Nephron (organoid): ENCODE measurements at regions not wholly inside any gene's neighbourhood (a gene's known extent, or its start where the extent isn't known, plus 50 kb on each side); places are given as distances from the start of the nearest gene placed in this dataset.

Source experiments
- H3K27ac Mint-ChIP-seq, 3 experiments: 2 replicates each; pipeline ENCODE4 v1.8.0; 2020; ENCODE audit warnings: mixed read lengths in 3 of 3, mild to moderate bottlenecking in 2 of 3, moderate library complexity in 1 of 3
- H3K27me3 Mint-ChIP-seq: 2 replicates; pipeline ENCODE4 v1.8.0; 2021; ENCODE audit warnings: low read depth, mild to moderate bottlenecking, moderate library complexity, mixed read lengths
- H3K36me3 Mint-ChIP-seq: 2 replicates; pipeline ENCODE4 v1.8.0; 2020; ENCODE audit warnings: low read depth, mixed read lengths
- H3K4me1 Mint-ChIP-seq: 2 replicates; pipeline ENCODE4 v1.8.0; 2020; ENCODE audit warnings: mixed read lengths
- H3K4me3 Mint-ChIP-seq, 3 experiments: 2 replicates each; pipeline ENCODE4 v1.8.0; 2020; ENCODE audit warnings: mild to moderate bottlenecking in 3 of 3, mixed read lengths in 3 of 3, moderate library complexity in 2 of 3
- H3K9me3 Mint-ChIP-seq: 2 replicates; pipeline ENCODE4 v1.8.0; 2020; ENCODE audit warnings: mixed read lengths
- CTCF ChIP-seq, 3 experiments: fragments of 200-600 bp; sonication (generic); IDR thresholded peaks; one replicate each; pipeline ENCODE4 v1.5.0; 2021; ENCODE audit warnings: antibody characterized with exemption in 3 of 3; ENCODE audit not compliant: unreplicated experiment in 3 of 3

DNA sequence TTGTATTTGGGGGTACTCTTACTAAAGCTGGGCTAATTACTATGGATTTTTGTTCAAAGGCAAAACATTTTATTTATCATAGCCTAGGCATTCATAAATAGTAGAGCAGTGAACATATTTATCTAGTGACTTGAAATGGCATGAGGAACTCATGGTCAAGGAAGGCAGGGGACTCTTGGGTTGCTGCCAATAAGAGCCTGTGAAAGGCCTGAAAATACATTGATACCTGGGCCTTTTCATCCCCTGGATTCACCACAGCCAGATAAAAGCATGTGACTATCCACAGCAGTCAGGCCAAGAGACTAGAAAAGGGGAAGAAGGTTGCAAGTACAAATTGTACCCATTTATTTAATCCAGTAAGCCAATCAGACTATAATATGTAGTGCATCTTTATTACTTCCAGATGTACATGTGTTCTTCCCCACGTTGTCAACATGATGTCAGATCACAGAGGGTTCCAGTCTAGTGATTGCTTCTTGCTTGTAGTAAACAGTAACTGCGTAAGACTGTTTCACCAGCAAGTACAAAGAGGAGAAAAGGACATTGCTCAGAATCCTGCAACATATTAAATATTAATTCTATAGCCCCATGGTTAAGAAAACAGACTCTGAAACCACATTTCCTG is 409.7 kb downstream of the NOVA1 start:
- no peak overlapping the region for H3K4me3 Mint-ChIP-seq
- H3K4me1 Mint-ChIP-seq: no peaks in the 10 kb centered on the region
- no peaks in the 10 kb centered on the region for H3K36me3 Mint-ChIP-seq

GRCh38 chr14:26180221-26180620 is 417.6 kb downstream of the NOVA1 start:
- H3K4me3 Mint-ChIP-seq: no peak overlapping the region

More for the DNA sequence above, 409.7 kb downstream of the NOVA1 start:
- Mint-ChIP-seq H3K27me3 (no peaks in the 10 kb centered on the region), H3K27ac (no peak overlapping the region), H3K9me3 (peaks cover 3% of the 10 kb centered on the region)
- no peak for TF ChIP-seq CTCF (IDR thresholded peaks at IDR 0.05; ENCODE audit: unreplicated experiment in 3 of 3)

DNA sequence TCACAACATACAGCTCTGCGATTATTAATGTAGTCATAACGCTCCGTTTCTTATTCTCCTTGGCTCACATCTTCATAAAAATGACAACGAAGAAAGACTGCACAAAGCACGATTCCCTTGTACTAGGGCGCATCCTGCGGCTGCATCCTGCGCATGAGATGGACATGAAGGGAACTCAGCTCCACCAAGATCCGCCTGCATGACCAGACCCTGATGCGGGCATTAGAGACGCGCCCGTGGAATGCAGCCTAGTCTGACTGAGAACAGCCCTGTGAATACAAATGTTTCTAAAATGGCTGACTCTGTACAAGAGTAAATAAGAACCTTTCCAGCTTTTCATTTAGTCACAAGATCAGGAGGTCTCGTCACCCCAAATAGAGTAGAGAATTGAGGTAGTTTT is 422.2 kb downstream of the NOVA1 start:
- Mint-ChIP-seq H3K27me3 (no peaks in the 10 kb centered on the region), H3K27ac (peak overlapping the region in 1 of 3 experiments; percentile 82), H3K4me3 (no peak overlapping the region), H3K9me3 (no peaks in the 10 kb centered on the region), H3K36me3 (no peaks in the 10 kb centered on the region), H3K4me1 (no peaks in the 10 kb centered on the region)
- no peak for TF ChIP-seq CTCF (IDR thresholded peaks at IDR 0.05; ENCODE audit: unreplicated experiment in 3 of 3)

More at GRCh38 chr14:26180221-26180620, 417.6 kb downstream of the NOVA1 start:
- TF ChIP-seq CTCF (IDR thresholded peaks at IDR 0.05; ENCODE audit: unreplicated experiment in 3 of 3): no peak
- Mint-ChIP-seq H3K27me3 (no peaks in the 10 kb centered on the region), H3K4me1 (no peaks in the 10 kb centered on the region), H3K27ac (no peak overlapping the region), H3K9me3 (no peaks in the 10 kb centered on the region), H3K36me3 (no peaks in the 10 kb centered on the region)

DNA sequence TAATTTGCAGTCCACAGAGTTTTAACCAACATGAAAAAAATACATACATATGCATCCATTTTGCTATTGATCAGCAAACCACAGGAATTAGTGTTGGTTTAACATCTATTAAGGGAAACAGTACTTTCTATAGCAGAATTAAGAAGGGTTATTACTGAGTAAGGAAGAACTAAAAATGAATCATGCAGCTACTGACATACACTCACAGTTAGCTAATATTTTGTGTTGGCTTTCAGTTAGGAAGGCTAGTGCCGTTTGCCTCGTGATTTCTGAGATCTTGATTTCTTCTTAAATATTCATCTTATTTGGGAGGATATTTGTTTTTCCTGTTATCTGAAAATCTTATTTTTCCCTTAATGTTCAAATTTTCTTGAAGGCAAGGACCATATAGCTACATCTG is 423.4 kb downstream of the NOVA1 start:
- Mint-ChIP-seq H3K4me1 (no peaks in the 10 kb centered on the region), H3K36me3 (no peaks in the 10 kb centered on the region), H3K9me3 (no peaks in the 10 kb centered on the region), H3K27me3 (no peaks in the 10 kb centered on the region), H3K4me3 (no peak overlapping the region), H3K27ac (no peak overlapping the region)
- no peak for TF ChIP-seq CTCF (IDR thresholded peaks at IDR 0.05; ENCODE audit: unreplicated experiment in 3 of 3)

DNA sequence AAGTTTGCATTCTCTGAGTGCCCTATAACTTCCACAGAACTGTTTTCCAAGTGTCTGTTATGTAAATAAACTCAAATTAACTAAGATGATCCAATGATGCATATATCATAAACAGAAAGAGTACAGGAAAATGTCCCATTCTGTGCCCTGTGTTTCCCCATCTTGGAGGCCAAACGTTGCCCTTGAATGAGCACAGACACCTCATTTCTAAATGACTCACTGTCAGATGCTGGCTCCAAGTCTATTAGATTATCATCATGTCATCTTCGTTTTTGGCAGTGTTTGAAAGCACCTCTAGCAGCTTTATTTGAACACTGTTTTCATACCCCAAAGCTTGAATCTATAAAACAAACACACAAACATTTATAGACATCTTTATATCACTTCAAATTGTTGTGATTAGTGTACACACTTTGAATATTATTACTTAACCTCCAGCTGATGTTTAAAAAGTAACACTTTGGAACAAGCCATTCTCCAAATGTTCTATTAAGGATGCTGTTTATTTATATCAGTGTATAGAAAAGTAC is 424.2 kb downstream of the NOVA1 start:
- Mint-ChIP-seq H3K9me3 (no peaks in the 10 kb centered on the region), H3K36me3 (no peaks in the 10 kb centered on the region)

More for the DNA sequence above, 424.2 kb downstream of the NOVA1 start:
- no peak overlapping the region for H3K4me3 Mint-ChIP-seq
- H3K4me1 Mint-ChIP-seq: no peaks in the 10 kb centered on the region
- no peaks in the 10 kb centered on the region for H3K27me3 Mint-ChIP-seq
- no peak overlapping the region for H3K27ac Mint-ChIP-seq
- no peak for TF ChIP-seq CTCF (IDR thresholded peaks at IDR 0.05; ENCODE audit: unreplicated experiment in 3 of 3)
